ENCODE measurements at regions not wholly inside any gene's neighbourhood (a gene's known extent, or its start where the extent isn't known, plus 50 kb on each side); places are given as distances from the start of the nearest gene placed in this dataset.
"Not testable (repeated sequence)": the region's sequence is repeated elsewhere in the genome, so short reads cannot be mapped to it uniquely, and the experiment has no call there.

GRCh38 chr2:138247302-138247701 lies 254.3 kb upstream of the SPOPL start:
- no peak overlapping the region for H3K4me3 Mint-ChIP-seq
- H3K36me3 ChIP-seq (replicated peaks in 1 of 2; ENCODE audit: control insufficient read depth in 1 of 2, insufficient read depth in 2 of 2, low read length in 2 of 2): no peaks in the 10 kb centered on the region
- WGBS (ENCODE audit: insufficient coverage): no CpG with 5 or more reads among the region's 2 CpGs

GRCh38 chr2:138249207-138249606 lies 252.4 kb upstream of the SPOPL start:
- no peak for DNase-seq
- no peaks in the 10 kb centered on the region for H4K20me1 ChIP-seq (ENCODE audit: insufficient read depth, low read length)
- no peaks in the 10 kb centered on the region for H3K27me3 ChIP-seq (ENCODE audit: control insufficient read depth in 2 of 2, insufficient read depth in 2 of 2, low read length in 2 of 2)
- intact Hi-C loops (cut with micrococcal nuclease): no loop called here
- no peak overlapping the region for H2AFZ ChIP-seq (ENCODE audit: insufficient read depth, low read depth, low read length, poor library complexity, severe bottlenecking)
- H3K36me3 Mint-ChIP-seq: no peaks in the 10 kb centered on the region
- H3K4me3 Mint-ChIP-seq: no peak overlapping the region
- no peaks in the 10 kb centered on the region for H3K79me2 ChIP-seq (ENCODE audit: insufficient read depth, low read length)
- H3K36me3 ChIP-seq (replicated peaks in 1 of 2; ENCODE audit: control insufficient read depth in 1 of 2, insufficient read depth in 2 of 2, low read length in 2 of 2): no peaks in the 10 kb centered on the region
- H3K4me3 ChIP-seq (replicated peaks in 1 of 3; ENCODE audit: low read depth in 2 of 3, low read length in 3 of 3): no peak overlapping the region
- H3K27ac Mint-ChIP-seq: no peak overlapping the region
- TF ChIP-seq CTCF (IDR thresholded peaks at IDR 0.05): no peak
- no peak overlapping the region for H3K9ac ChIP-seq (ENCODE audit: insufficient read depth, low read length, poor library complexity, severe bottlenecking)
- peaks cover 0 to 10% (median under 1%) of the 10 kb centered on the region in 7 donors for H3K9me3 Mint-ChIP-seq
- H3K4me2 ChIP-seq (replicated peaks; ENCODE audit: extremely low read depth, low read length, poor library complexity, severe bottlenecking): no peak overlapping the region
- no peaks in the 10 kb centered on the region for H3K27me3 Mint-ChIP-seq (ENCODE audit: low read depth in 3 of 3)
- no peaks in the 10 kb centered on the region for H3K4me1 Mint-ChIP-seq
- H3K4me1 ChIP-seq (ENCODE audit: control insufficient read depth in 1 of 2, insufficient read depth in 2 of 2, low read length in 2 of 2): no peaks in the 10 kb centered on the region
- no peak overlapping the region for H3K27ac ChIP-seq (ENCODE audit: low read depth in 1 of 2, low read length in 2 of 2)
- H3K9me3 ChIP-seq (replicated peaks in 1 of 2; ENCODE audit: control insufficient read depth in 1 of 2, insufficient read depth in 1 of 2, low read length in 2 of 2): peaks cover 0 to 4% of the 10 kb centered on the region in 2 donors

More at GRCh38 chr2:138247302-138247701, 254.3 kb upstream of the SPOPL start:
- Mint-ChIP-seq H3K36me3 (no peaks in the 10 kb centered on the region), H3K9me3 (peaks cover 0 to 3% (median 0%) of the 10 kb centered on the region in 7 donors), H3K27ac (no peak overlapping the region), H3K27me3 (ENCODE audit: low read depth in 3 of 3) (no peaks in the 10 kb centered on the region), H3K4me1 (no peaks in the 10 kb centered on the region)
- no peak for DNase-seq
- Histone ChIP-seq H3K9me3 (replicated peaks in 1 of 2; ENCODE audit: control insufficient read depth in 1 of 2, insufficient read depth in 1 of 2, low read length in 2 of 2) (no peaks in the 10 kb centered on the region), H3K4me1 (ENCODE audit: control insufficient read depth in 1 of 2, insufficient read depth in 2 of 2, low read length in 2 of 2) (no peaks in the 10 kb centered on the region), H3K4me2 (replicated peaks; ENCODE audit: extremely low read depth, low read length, poor library complexity, severe bottlenecking) (no peak overlapping the region), H3K27ac (ENCODE audit: low read depth in 1 of 2, low read length in 2 of 2) (no peak overlapping the region), H3K9ac (ENCODE audit: insufficient read depth, low read length, poor library complexity, severe bottlenecking) (no peak overlapping the region), H2AFZ (ENCODE audit: insufficient read depth, low read depth, low read length, poor library complexity, severe bottlenecking) (no peak overlapping the region), H3K4me3 (replicated peaks in 1 of 3; ENCODE audit: low read depth in 2 of 3, low read length in 3 of 3) (no peak overlapping the region), H3K27me3 (ENCODE audit: control insufficient read depth in 2 of 2, insufficient read depth in 2 of 2, low read length in 2 of 2) (no peaks in the 10 kb centered on the region), H3K79me2 (ENCODE audit: insufficient read depth, low read length) (no peaks in the 10 kb centered on the region), H4K20me1 (ENCODE audit: insufficient read depth, low read length) (no peaks in the 10 kb centered on the region)
- intact Hi-C loops (cut with micrococcal nuclease): no loop called here
- no peak for TF ChIP-seq CTCF (IDR thresholded peaks at IDR 0.05)

GRCh38 chr2:138250843-138251320 lies 250.7 kb upstream of the SPOPL start:
- intact Hi-C loops (cut with micrococcal nuclease); H4K20me1 ChIP-seq (ENCODE audit: insufficient read depth, low read length); H3K4me2 ChIP-seq (replicated peaks; ENCODE audit: extremely low read depth, low read length, poor library complexity, severe bottlenecking); H3K4me3 ChIP-seq (replicated peaks in 1 of 3; ENCODE audit: low read depth in 2 of 3, low read length in 3 of 3); H3K9ac ChIP-seq (ENCODE audit: insufficient read depth, low read length, poor library complexity, severe bottlenecking); H3K27me3 ChIP-seq (ENCODE audit: control insufficient read depth in 2 of 2, insufficient read depth in 2 of 2, low read length in 2 of 2); H3K4me1 Mint-ChIP-seq; H3K27ac Mint-ChIP-seq; H3K9me3 ChIP-seq (replicated peaks in 1 of 2; ENCODE audit: control insufficient read depth in 1 of 2, insufficient read depth in 1 of 2, low read length in 2 of 2); H3K79me2 ChIP-seq (ENCODE audit: insufficient read depth, low read length); H3K36me3 ChIP-seq (replicated peaks in 1 of 2; ENCODE audit: control insufficient read depth in 1 of 2, insufficient read depth in 2 of 2, low read length in 2 of 2); H3K27ac ChIP-seq (ENCODE audit: low read depth in 1 of 2, low read length in 2 of 2); H3K4me3 Mint-ChIP-seq; H3K36me3 Mint-ChIP-seq; H3K4me1 ChIP-seq (ENCODE audit: control insufficient read depth in 1 of 2, insufficient read depth in 2 of 2, low read length in 2 of 2); H3K27me3 Mint-ChIP-seq (ENCODE audit: low read depth in 3 of 3); H2AFZ ChIP-seq (ENCODE audit: insufficient read depth, low read depth, low read length, poor library complexity, severe bottlenecking); DNase-seq: not testable (repeated sequence)
- peaks cover 0 to 11% (median 3%) of the 10 kb centered on the region in 7 donors for H3K9me3 Mint-ChIP-seq
- WGBS (ENCODE audit: insufficient coverage): no CpG with 5 or more reads among the region's 4 CpGs

Data from CD14-positive monocyte (primary cell).